PC-9 (cell line): ENCODE measurements at regions not wholly inside any gene's neighbourhood (a gene's known extent, or its start where the extent isn't known, plus 50 kb on each side); places are given as distances from the start of the nearest gene placed in this dataset.

Source experiments
- BruUV-seq: library from RNA; stranded (reverse); fragments of 400-500 nt; replicated peaks from 2 replicates; lab custom pipeline; 2021; lab: Mats Ljungman, UMichigan
- CTCF ChIA-PET: fragments of 300-600 bp; sonication (Branson Sonifier 250); formaldehyde crosslinking; loops from one replicate; lab custom pipeline; 2022; ENCODE audit warnings: antibody characterized with exemption; lab: Charles Lee
- POLR2A ChIA-PET: fragments of 300-600 bp; sonication (Branson Sonifier 250); formaldehyde crosslinking; loops from one replicate; lab custom pipeline; 2022; ENCODE audit warnings: antibody characterized with exemption; ENCODE audit not compliant: unreplicated experiment; lab: Charles Lee
- DNase-seq, 2 experiments: peaks; one replicate each; pipeline versions ENCODE4 v3.0.0 to v3.0.0-alpha.2; 2015 to 2022; ENCODE audit warnings: mixed read lengths in 1 of 2
- H2AFZ ChIP-seq: fragments of 200-600 bp; sonication (generic); 2 replicates; pipeline ENCODE4 v1.8.1; 2017; ENCODE audit warnings: antibody characterized with exemption
- H3F3A ChIP-seq: fragments of 200-600 bp; sonication (generic); 2 replicates; pipeline ENCODE4 v1.8.1; 2017; ENCODE audit warnings: antibody characterized with exemption, mild to moderate bottlenecking, low read depth; ENCODE audit not compliant: insufficient read depth
- H3K27ac ChIP-seq: fragments of 200-600 bp; sonication (generic); 2 replicates; pipeline ENCODE4 v1.6.1; 2016; ENCODE audit warnings: mixed run types
- H3K27me3 ChIP-seq: fragments of 200-600 bp; sonication (generic); 2 replicates; pipeline ENCODE4 v1.6.1; 2016; ENCODE audit warnings: low read depth, mixed run types; ENCODE audit not compliant: insufficient read depth
- H3K36me3 ChIP-seq: fragments of 200-600 bp; sonication (generic); 2 replicates; pipeline ENCODE4 v1.6.1; 2016; ENCODE audit warnings: low read depth, mixed run types
- H3K4me1 ChIP-seq: fragments of 200-600 bp; sonication (generic); replicated peaks from 2 replicates; pipeline ENCODE4 v1.6.1; 2016; ENCODE audit warnings: mixed run types; ENCODE audit not compliant: insufficient read depth
- H3K4me2 ChIP-seq: fragments of 200-600 bp; sonication (generic); 2 replicates; pipeline ENCODE4 v1.6.1; 2017; ENCODE audit warnings: mixed run types
- H3K4me3 ChIP-seq: fragments of 200-600 bp; sonication (generic); 2 replicates; pipeline ENCODE4 v1.6.1; 2016; ENCODE audit warnings: mixed run types
- H3K79me2 ChIP-seq: fragments of 200-600 bp; sonication (generic); 2 replicates; pipeline ENCODE4 v1.6.1; 2017; ENCODE audit warnings: low read depth, mixed run types
- H3K9me2 ChIP-seq: fragments of 200-600 bp; sonication (generic); 2 replicates; pipeline ENCODE4 v1.8.1; 2017; ENCODE audit warnings: mild to moderate bottlenecking; ENCODE audit not compliant: insufficient read depth
- H3K9me3 ChIP-seq: fragments of 200-600 bp; sonication (generic); 2 replicates; pipeline ENCODE4 v1.8.1; 2016; ENCODE audit warnings: low read depth; ENCODE audit not compliant: insufficient read depth
- H4K20me1 ChIP-seq: fragments of 200-600 bp; sonication (generic); 2 replicates; pipeline ENCODE4 v1.8.1; 2017; ENCODE audit not compliant: insufficient read depth
- CTCF ChIP-seq: fragments of 200-600 bp; sonication (generic); conservative IDR thresholded peaks from 2 replicates; pipeline ENCODE4 v1.6.1; 2017; ENCODE audit warnings: mixed run types, antibody characterized with exemption, mild to moderate bottlenecking, moderate library complexity
- EZH2 ChIP-seq: fragments of 200-600 bp; sonication (generic); IDR thresholded peaks from 2 replicates; pipeline ENCODE4 v1.8.0; 2017; ENCODE audit warnings: antibody characterized with exemption, low read depth
- intact Hi-C: fragments of 100-400 bp; cut with micrococcal nuclease; formaldehyde crosslinking; loops from one replicate; pipeline ENCODE4 v1.10.0; 2022; ENCODE audit not compliant: unreplicated experiment

- no TSS peak for BruUV-seq
- no peak overlapping the region for H3K4me2 ChIP-seq
- H3K9me2 ChIP-seq = no peaks in the 10 kb centered on the region
- H3K27ac ChIP-seq = no peak overlapping the region
- H3K4me3 ChIP-seq = no peak overlapping the region
- no peak for TF ChIP-seq EZH2
- TF ChIP-seq CTCF = no peak
- no peaks in the 10 kb centered on the region for H3K27me3 ChIP-seq
- no peak for DNase-seq
- CTCF ChIA-PET = no interaction called here
- H2AFZ ChIP-seq = no peak overlapping the region
- no peaks in the 10 kb centered on the region for H3K79me2 ChIP-seq
- intact Hi-C loops = no loop called here
- no peaks in the 10 kb centered on the region for H3K36me3 ChIP-seq
- H3F3A ChIP-seq = no peaks in the 10 kb centered on the region
- peaks cover 4% of the 10 kb centered on the region; the same call in 1 of the 2 replicates for H3K9me3 ChIP-seq
- H4K20me1 ChIP-seq = no peaks in the 10 kb centered on the region
- POLR2A ChIA-PET = no interaction called here
- no peaks in the 10 kb centered on the region for H3K4me1 ChIP-seq
Observed at GRCh38 chr7:85997515-85997914, 646.2 kb upstream of the GRM3 start.

- H3K9me2 ChIP-seq = no peaks in the 10 kb centered on the region
- no peaks in the 10 kb centered on the region for H4K20me1 ChIP-seq
- no peaks in the 10 kb centered on the region for H3K36me3 ChIP-seq
- no peaks in the 10 kb centered on the region for H3K79me2 ChIP-seq
- ChIA-PET POLR2A (no interaction called here), CTCF (no interaction called here)
- H3K9me3 ChIP-seq = no peaks in the 10 kb centered on the region
- no peak overlapping the region for H3K4me3 ChIP-seq
- H2AFZ ChIP-seq = no peak overlapping the region
- H3K27me3 ChIP-seq = no peaks in the 10 kb centered on the region
- no peaks in the 10 kb centered on the region for H3K4me1 ChIP-seq
- H3F3A ChIP-seq = no peaks in the 10 kb centered on the region
- no TSS peak for BruUV-seq
- H3K27ac ChIP-seq = no peak overlapping the region
- intact Hi-C loops = no loop called here
- DNase-seq = no peak
- H3K4me2 ChIP-seq = no peak overlapping the region
- TF ChIP-seq EZH2 (no peak), CTCF (no peak)
Observed at GRCh38 chr7:85995101-85995500, 648.6 kb upstream of the GRM3 start.

- CTCF ChIA-PET = no interaction called here
- no peaks in the 10 kb centered on the region for H4K20me1 ChIP-seq
- no TSS peak for BruUV-seq
Observed at GRCh38 chr7:85980740-85981139, 663.0 kb upstream of the GRM3 start.

More at GRCh38 chr7:85980740-85981139, 663.0 kb upstream of the GRM3 start:
- Histone ChIP-seq H3K36me3 (no peaks in the 10 kb centered on the region), H3K27ac (no peak overlapping the region), H3K4me3 (no peak overlapping the region), H3K4me2 (no peak overlapping the region), H3K79me2 (no peaks in the 10 kb centered on the region), H3K9me3 (no peaks in the 10 kb centered on the region), H3K27me3 (no peaks in the 10 kb centered on the region), H3K9me2 (no peaks in the 10 kb centered on the region), H3F3A (no peaks in the 10 kb centered on the region; the same call in 1 of the 2 replicates), H3K4me1 (no peaks in the 10 kb centered on the region), H2AFZ (no peak overlapping the region)
- TF ChIP-seq EZH2 (no peak), CTCF (no peak)
- DNase-seq = no peak
- POLR2A ChIA-PET = no interaction called here
- intact Hi-C loops = no loop called here
